GM21737 (cell line): ENCODE measurements at regions not wholly inside any gene's neighbourhood (a gene's known extent, or its start where the extent isn't known, plus 50 kb on each side); places are given as distances from the start of the nearest gene placed in this dataset.

Experiments
- ATAC-seq: cut with Tn5 transposase; IDR thresholded peaks from one replicate; pipeline ENCODE4 v1.9.1; 2021; ENCODE audit warnings: mild to moderate bottlenecking, moderate library complexity; ENCODE audit not compliant: unreplicated experiment

GRCh38 chr12:61667676-61668075 is 592.5 kb upstream of the USP15 start:
- no peak for ATAC-seq

GRCh38 chr12:61676520-61676919 is 583.7 kb upstream of the USP15 start:
- ATAC-seq, result no peak

- no peak for ATAC-seq
Observed at GRCh38 chr12:61687407-61687806, 572.8 kb upstream of the USP15 start.

GRCh38 chr12:61694214-61694613 is 566.0 kb upstream of the USP15 start:
- no peak for ATAC-seq

- no peak for ATAC-seq
Observed at GRCh38 chr12:61701471-61701870, 558.7 kb upstream of the USP15 start.

- no peak for ATAC-seq
Observed at GRCh38 chr12:61706783-61707182, 553.4 kb upstream of the USP15 start.

GRCh38 chr12:61713121-61713520 is 547.1 kb upstream of the USP15 start:
- no peak for ATAC-seq

GRCh38 chr12:61717986-61718385 is 542.2 kb upstream of the USP15 start:
- no peak for ATAC-seq

- no peak for ATAC-seq
Observed at GRCh38 chr12:61739925-61740324, 520.3 kb upstream of the USP15 start.

GRCh38 chr12:61750604-61751003 is 509.6 kb upstream of the USP15 start:
- ATAC-seq, result no peak

GRCh38 chr12:61754214-61754613 is 506.0 kb upstream of the USP15 start:
- ATAC-seq, result no peak

- ATAC-seq, result no peak
Observed at GRCh38 chr12:61757831-61758505, 502.2 kb upstream of the USP15 start.

- no peak for ATAC-seq
Observed at GRCh38 chr12:61758661-61759060, 501.5 kb upstream of the USP15 start.

- no peak for ATAC-seq
Observed at GRCh38 chr12:61765926-61766325, 494.3 kb upstream of the USP15 start.

- ATAC-seq, result no peak
Observed at GRCh38 chr12:61780435-61780834, 479.8 kb upstream of the USP15 start.

- no peak for ATAC-seq
Observed at GRCh38 chr12:61781021-61781581, 479.1 kb upstream of the USP15 start.

- no peak for ATAC-seq
Observed at GRCh38 chr12:61796846-61797245, 463.4 kb upstream of the USP15 start.

GRCh38 chr12:61797266-61797665 is 462.9 kb upstream of the USP15 start:
- no peak for ATAC-seq

- ATAC-seq, result no peak
Observed at GRCh38 chr12:61798778-61799177, 461.4 kb upstream of the USP15 start.

- no peak for ATAC-seq
Observed at GRCh38 chr12:61804301-61804700, 455.9 kb upstream of the USP15 start.

GRCh38 chr12:61808856-61809255 is 451.3 kb upstream of the USP15 start:
- ATAC-seq, result no peak

GRCh38 chr12:61810486-61810885 is 449.7 kb upstream of the USP15 start:
- no peak for ATAC-seq

- ATAC-seq, result no peak
Observed at GRCh38 chr12:61821381-61821780, 438.8 kb upstream of the USP15 start.
